ENCODE measurements at regions not wholly inside any gene's neighbourhood (a gene's known extent, or its start where the extent isn't known, plus 50 kb on each side); places are given as distances from the start of the nearest gene placed in this dataset.

- TF ChIP-seq EZH2 (IDR thresholded peaks at IDR 0.05; ENCODE audit: low read length) (no peak), CTCF (optimal IDR thresholded peaks at IDR 0.05 in 1 of 3, IDR thresholded peaks at IDR 0.05 in 1 of 3, conservative IDR thresholded peaks at IDR 0.05 in 1 of 3; ENCODE audit: extremely low read depth in 1 of 3, insufficient read depth in 2 of 3, low read length in 3 of 3) (no peak)
Measured at GRCh38 chr9:1514250-1514649, 464.1 kb downstream of the DMRT2 start.
